HepG2 (cell line): ENCODE measurements at regions not wholly inside any gene's neighbourhood (a gene's known extent, or its start where the extent isn't known, plus 50 kb on each side); places are given as distances from the start of the nearest gene placed in this dataset.

Experiments used
- AFF4 ChIP-seq: sonication (generic); formaldehyde crosslinking; IDR thresholded peaks from 2 replicates; pipeline ENCODE4 v1.4.0; 2020; ENCODE audit warnings: missing genetic modification reagents
- ATF5 ChIP-seq: sonication (generic); formaldehyde crosslinking; IDR thresholded peaks from 2 replicates; pipeline ENCODE4 v1.4.0; 2020; ENCODE audit warnings: mild to moderate bottlenecking, low read depth, missing genetic modification reagents
- BHLHE40 ChIP-seq: IDR thresholded peaks from 2 replicates; pipeline ENCODE4 v1.6.1; 2011; ENCODE audit warnings: low read length, improper control_type of control experiment
- CTCF ChIP-seq: sonication (generic); formaldehyde crosslinking; IDR thresholded peaks from 2 replicates; pipeline ENCODE4 v1.5.0; 2020; ENCODE audit warnings: mild to moderate bottlenecking, missing genetic modification reagents, moderate library complexity
- FOXA1 ChIP-seq, 2 experiments: fragments of 450-650 bp in 1 of 2; sonication (generic) in 1 of 2; formaldehyde crosslinking in 1 of 2; IDR thresholded peaks; 2 replicates each; pipeline versions ENCODE4 v1.4.0 to v1.6.1; 2016 to 2020; ENCODE audit warnings: missing genetic modification reagents in 1 of 2
- JUN ChIP-seq: sonication (generic); formaldehyde crosslinking; IDR thresholded peaks from 2 replicates; pipeline ENCODE4 v1.4.0; 2020; ENCODE audit warnings: mild to moderate bottlenecking, missing genetic modification reagents
- JUND ChIP-seq: sonication (generic); formaldehyde crosslinking; IDR thresholded peaks from 2 replicates; pipeline ENCODE4 v1.8.0; 2022; ENCODE audit warnings: mild to moderate bottlenecking, missing genetic modification reagents
- NFIB ChIP-seq: sonication (generic); formaldehyde crosslinking; IDR thresholded peaks from 2 replicates; pipeline ENCODE4 v1.9.0; 2021; ENCODE audit warnings: missing genetic modification reagents, mild to moderate bottlenecking, borderline replicate concordance
- REST ChIP-seq, 2 experiments: IDR thresholded peaks; 2 replicates each; pipeline ENCODE4 v1.6.1; 2011 to 2012; ENCODE audit warnings: low read length in 2 of 2, borderline replicate concordance in 1 of 2, low read depth in 1 of 2, mild to moderate bottlenecking in 1 of 2, moderate library complexity in 1 of 2
- ZKSCAN1 ChIP-seq: fragments of 150-350 bp; IDR thresholded peaks from 2 replicates; pipeline ENCODE4 v1.6.1; 2014; ENCODE audit warnings: low read length
- ZNF407 ChIP-seq: sonication (generic); formaldehyde crosslinking; IDR thresholded peaks from one replicate; pipeline ENCODE4 v1.5.1; 2020; ENCODE audit warnings: mild to moderate bottlenecking, missing genetic modification reagents; ENCODE audit errors: not compliant biosample characterization
- ZNF530 ChIP-seq: sonication (generic); formaldehyde crosslinking; IDR thresholded peaks from 2 replicates; pipeline ENCODE4 v1.5.0; 2020; ENCODE audit warnings: low read depth, mild to moderate bottlenecking, missing genetic modification reagents

GRCh38 chr17:27088767-27089078 is 205.2 kb upstream of the WSB1 start:
- TF ChIP-seq ZNF530 (CRISPR knock-in tag) (no peak), JUN (CRISPR knock-in tag) (no peak), CTCF (CRISPR knock-in tag) (no peak), NFIB (CRISPR knock-in tag) (no peak), JUND (CRISPR knock-in tag) (no peak), FOXA1 (IDR thresholded peaks at IDR 0.05) (no peak), FOXA1 (CRISPR knock-in tag; IDR thresholded peaks at IDR 0.05) (no peak), ZNF407 (CRISPR knock-in tag) (no peak), ZKSCAN1 (no peak), BHLHE40 (no peak), AFF4 (CRISPR knock-in tag) (no peak), REST (IDR thresholded peaks at IDR 0.05; ENCODE audit: borderline replicate concordance in 1 of 2, low read depth in 1 of 2, low read length in 2 of 2) (no peak), ATF5 (CRISPR knock-in tag) (no peak)
